GM23338 (cell line): ENCODE measurements at regions not wholly inside any gene's neighbourhood (a gene's known extent, or its start where the extent isn't known, plus 50 kb on each side); places are given as distances from the start of the nearest gene placed in this dataset.

Source experiments
- ATAC-seq: fragments of 200-7000 bp; cut with Tn5 transposase; 3 replicates; pipeline ENCODE4 v1.9.1; 2020
- DNase-seq: peaks from one replicate; pipeline ENCODE4 v3.0.0-alpha.2; 2015; ENCODE audit warnings: low spot score
- H2AFZ ChIP-seq: fragments of 200-600 bp; sonication (generic); 2 replicates; pipeline ENCODE4 v1.8.0; 2016; ENCODE audit warnings: antibody characterized with exemption, mild to moderate bottlenecking, moderate library complexity
- H3F3A ChIP-seq: fragments of 200-600 bp; sonication (generic); replicated peaks from 2 replicates; pipeline ENCODE4 v1.8.0; 2017; ENCODE audit warnings: antibody characterized with exemption, mixed run types, low read depth
- H3K27ac ChIP-seq: fragments of 200-600 bp; sonication (generic); 2 replicates; pipeline ENCODE4 v1.6.1; 2016; ENCODE audit warnings: low read depth
- H3K27me3 ChIP-seq: fragments of 200-600 bp; sonication (generic); 2 replicates; pipeline ENCODE4 v1.8.0; 2016; ENCODE audit warnings: mild to moderate bottlenecking, mixed run types, moderate library complexity; ENCODE audit not compliant: insufficient read depth
- H3K36me3 ChIP-seq: fragments of 200-600 bp; sonication (generic); 2 replicates; pipeline ENCODE4 v1.8.0; 2016; ENCODE audit warnings: mild to moderate bottlenecking; ENCODE audit not compliant: insufficient read depth
- H3K4me1 ChIP-seq: fragments of 200-600 bp; sonication (generic); 2 replicates; pipeline ENCODE4 v1.8.0; 2016; ENCODE audit warnings: mild to moderate bottlenecking, moderate library complexity; ENCODE audit not compliant: insufficient read depth
- H3K4me2 ChIP-seq: fragments of 200-600 bp; sonication (generic); 2 replicates; pipeline ENCODE4 v1.7.1; 2017; ENCODE audit warnings: mixed run types
- H3K4me3 ChIP-seq: fragments of 200-600 bp; sonication (generic); 2 replicates; pipeline ENCODE4 v1.6.1; 2016; ENCODE audit warnings: mixed run types
- H3K79me2 ChIP-seq: fragments of 200-600 bp; sonication (generic); replicated peaks from 2 replicates; pipeline ENCODE4 v1.8.0; 2017; ENCODE audit warnings: mild to moderate bottlenecking; ENCODE audit not compliant: insufficient read depth
- H3K9me2 ChIP-seq: fragments of 200-600 bp; sonication (generic); 2 replicates; pipeline ENCODE4 v1.8.0; 2017; ENCODE audit not compliant: insufficient read depth
- H4K20me1 ChIP-seq: fragments of 200-600 bp; sonication (generic); replicated peaks from 2 replicates; pipeline ENCODE4 v1.8.0; 2017; ENCODE audit warnings: mild to moderate bottlenecking; ENCODE audit not compliant: insufficient read depth
- H3K27ac Mint-ChIP-seq: 2 replicates; pipeline ENCODE4 v1.8.0; 2020; ENCODE audit warnings: inconsistent platforms, mild to moderate bottlenecking, moderate library complexity, mixed read lengths
- H3K27me3 Mint-ChIP-seq: 3 replicates; pipeline ENCODE4 v1.8.0; 2022; ENCODE audit warnings: low read depth, mild to moderate bottlenecking, moderate library complexity, mixed read lengths, inconsistent platforms; ENCODE audit not compliant: insufficient read depth, poor library complexity
- H3K36me3 Mint-ChIP-seq: 3 replicates; pipeline ENCODE4 v1.8.0; 2021; ENCODE audit warnings: low read depth, mild to moderate bottlenecking, inconsistent platforms, moderate library complexity, mixed read lengths
- H3K4me1 Mint-ChIP-seq: 3 replicates; pipeline ENCODE4 v1.8.0; 2020; ENCODE audit warnings: mild to moderate bottlenecking, inconsistent platforms, mixed read lengths
- H3K4me3 Mint-ChIP-seq: 3 replicates; pipeline ENCODE4 v1.8.0; 2021; ENCODE audit warnings: moderate library complexity, mild to moderate bottlenecking, inconsistent platforms, mixed read lengths
- H3K9me3 Mint-ChIP-seq: 3 replicates; pipeline ENCODE4 v1.8.0; 2020; ENCODE audit warnings: moderate library complexity, mild to moderate bottlenecking, inconsistent platforms, mixed read lengths
- EZH2phosphoT487 ChIP-seq: fragments of 200-600 bp; sonication (generic); IDR thresholded peaks from one replicate; pipeline ENCODE4 v1.8.1; 2018; ENCODE audit warnings: antibody characterized with exemption; ENCODE audit not compliant: unreplicated experiment
- STAT1 ChIP-seq: IDR thresholded peaks from one replicate; pipeline ENCODE4 v1.6.1; 2016; ENCODE audit warnings: antibody characterized with exemption; ENCODE audit not compliant: unreplicated experiment
- ZNF331 ChIP-seq: fragments of 250-450 bp; sonication (Bioruptor Pico); IDR thresholded peaks from 2 replicates; pipeline ENCODE4 v1.5.0; 2020; ENCODE audit warnings: low read depth, mild to moderate bottlenecking, moderate library complexity
- TF ChIP-seq, protein P1 (sequence below), 2 experiments: fragments of 200-600 bp in 1 of 2; sonication (generic) in 1 of 2; conservative IDR thresholded peaks; 2 replicates each; pipeline versions ENCODE4 v1.5.1 to v1.6.1; 2016 to 2017; ENCODE audit warnings: antibody characterized with exemption in 2 of 2, low read depth in 2 of 2, mild to moderate bottlenecking in 2 of 2, moderate library complexity in 1 of 2
- TF ChIP-seq, protein P2 (sequence below): fragments of 250-450 bp; sonication (Bioruptor Pico); IDR thresholded peaks from 2 replicates; pipeline ENCODE4 v1.5.0; 2020; ENCODE audit warnings: mild to moderate bottlenecking, moderate library complexity
- TF ChIP-seq, protein P3 (sequence below): IDR thresholded peaks from one replicate; pipeline ENCODE4 v1.6.1; 2018; ENCODE audit warnings: antibody characterized with exemption; ENCODE audit not compliant: unreplicated experiment

DNA sequence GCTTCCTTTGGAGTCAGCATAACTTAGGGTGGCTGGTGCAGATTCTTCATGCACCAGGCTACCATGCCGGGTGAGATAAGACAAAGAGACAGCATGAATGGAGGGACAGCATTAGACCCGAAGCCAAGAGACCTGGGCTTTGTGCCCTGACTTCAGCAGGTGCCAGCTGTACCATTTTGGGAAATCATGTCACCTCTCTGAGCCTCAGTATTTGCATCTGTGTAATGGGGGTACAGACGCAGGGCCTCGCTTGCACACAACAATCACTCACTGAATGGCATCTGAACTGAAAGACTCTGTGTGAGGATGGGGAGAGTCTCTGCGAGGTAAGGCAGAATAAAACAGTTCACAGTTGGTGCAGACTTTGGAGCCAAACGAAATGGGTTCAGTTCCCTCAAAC is 1053.7 kb downstream of the VRK1 start:
- no peaks in the 10 kb centered on the region for H3K9me2 ChIP-seq
- Mint-ChIP-seq H3K4me3 (no peak overlapping the region), H3K4me1 (peaks cover 36% of the 10 kb centered on the region), H3K27me3 (peaks cover 3% of the 10 kb centered on the region), H3K9me3 (no peaks in the 10 kb centered on the region), H3K36me3 (no peaks in the 10 kb centered on the region), H3K27ac (no peak overlapping the region)
- peaks cover 26% of the 10 kb centered on the region for H3K4me1 ChIP-seq
- H3F3A ChIP-seq = no peaks in the 10 kb centered on the region
- ATAC-seq = no peak
- H3K79me2 ChIP-seq = no peaks in the 10 kb centered on the region
- H2AFZ ChIP-seq = no peak overlapping the region
- no peaks in the 10 kb centered on the region for H3K27me3 ChIP-seq
- no peak overlapping the region for H3K27ac ChIP-seq
- TF ChIP-seq, protein P1, sequence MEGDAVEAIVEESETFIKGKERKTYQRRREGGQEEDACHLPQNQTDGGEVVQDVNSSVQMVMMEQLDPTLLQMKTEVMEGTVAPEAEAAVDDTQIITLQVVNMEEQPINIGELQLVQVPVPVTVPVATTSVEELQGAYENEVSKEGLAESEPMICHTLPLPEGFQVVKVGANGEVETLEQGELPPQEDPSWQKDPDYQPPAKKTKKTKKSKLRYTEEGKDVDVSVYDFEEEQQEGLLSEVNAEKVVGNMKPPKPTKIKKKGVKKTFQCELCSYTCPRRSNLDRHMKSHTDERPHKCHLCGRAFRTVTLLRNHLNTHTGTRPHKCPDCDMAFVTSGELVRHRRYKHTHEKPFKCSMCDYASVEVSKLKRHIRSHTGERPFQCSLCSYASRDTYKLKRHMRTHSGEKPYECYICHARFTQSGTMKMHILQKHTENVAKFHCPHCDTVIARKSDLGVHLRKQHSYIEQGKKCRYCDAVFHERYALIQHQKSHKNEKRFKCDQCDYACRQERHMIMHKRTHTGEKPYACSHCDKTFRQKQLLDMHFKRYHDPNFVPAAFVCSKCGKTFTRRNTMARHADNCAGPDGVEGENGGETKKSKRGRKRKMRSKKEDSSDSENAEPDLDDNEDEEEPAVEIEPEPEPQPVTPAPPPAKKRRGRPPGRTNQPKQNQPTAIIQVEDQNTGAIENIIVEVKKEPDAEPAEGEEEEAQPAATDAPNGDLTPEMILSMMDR (conservative IDR thresholded peaks at IDR 0.05; ENCODE audit: low read depth in 2 of 2) = no peak
- TF ChIP-seq, protein P2, sequence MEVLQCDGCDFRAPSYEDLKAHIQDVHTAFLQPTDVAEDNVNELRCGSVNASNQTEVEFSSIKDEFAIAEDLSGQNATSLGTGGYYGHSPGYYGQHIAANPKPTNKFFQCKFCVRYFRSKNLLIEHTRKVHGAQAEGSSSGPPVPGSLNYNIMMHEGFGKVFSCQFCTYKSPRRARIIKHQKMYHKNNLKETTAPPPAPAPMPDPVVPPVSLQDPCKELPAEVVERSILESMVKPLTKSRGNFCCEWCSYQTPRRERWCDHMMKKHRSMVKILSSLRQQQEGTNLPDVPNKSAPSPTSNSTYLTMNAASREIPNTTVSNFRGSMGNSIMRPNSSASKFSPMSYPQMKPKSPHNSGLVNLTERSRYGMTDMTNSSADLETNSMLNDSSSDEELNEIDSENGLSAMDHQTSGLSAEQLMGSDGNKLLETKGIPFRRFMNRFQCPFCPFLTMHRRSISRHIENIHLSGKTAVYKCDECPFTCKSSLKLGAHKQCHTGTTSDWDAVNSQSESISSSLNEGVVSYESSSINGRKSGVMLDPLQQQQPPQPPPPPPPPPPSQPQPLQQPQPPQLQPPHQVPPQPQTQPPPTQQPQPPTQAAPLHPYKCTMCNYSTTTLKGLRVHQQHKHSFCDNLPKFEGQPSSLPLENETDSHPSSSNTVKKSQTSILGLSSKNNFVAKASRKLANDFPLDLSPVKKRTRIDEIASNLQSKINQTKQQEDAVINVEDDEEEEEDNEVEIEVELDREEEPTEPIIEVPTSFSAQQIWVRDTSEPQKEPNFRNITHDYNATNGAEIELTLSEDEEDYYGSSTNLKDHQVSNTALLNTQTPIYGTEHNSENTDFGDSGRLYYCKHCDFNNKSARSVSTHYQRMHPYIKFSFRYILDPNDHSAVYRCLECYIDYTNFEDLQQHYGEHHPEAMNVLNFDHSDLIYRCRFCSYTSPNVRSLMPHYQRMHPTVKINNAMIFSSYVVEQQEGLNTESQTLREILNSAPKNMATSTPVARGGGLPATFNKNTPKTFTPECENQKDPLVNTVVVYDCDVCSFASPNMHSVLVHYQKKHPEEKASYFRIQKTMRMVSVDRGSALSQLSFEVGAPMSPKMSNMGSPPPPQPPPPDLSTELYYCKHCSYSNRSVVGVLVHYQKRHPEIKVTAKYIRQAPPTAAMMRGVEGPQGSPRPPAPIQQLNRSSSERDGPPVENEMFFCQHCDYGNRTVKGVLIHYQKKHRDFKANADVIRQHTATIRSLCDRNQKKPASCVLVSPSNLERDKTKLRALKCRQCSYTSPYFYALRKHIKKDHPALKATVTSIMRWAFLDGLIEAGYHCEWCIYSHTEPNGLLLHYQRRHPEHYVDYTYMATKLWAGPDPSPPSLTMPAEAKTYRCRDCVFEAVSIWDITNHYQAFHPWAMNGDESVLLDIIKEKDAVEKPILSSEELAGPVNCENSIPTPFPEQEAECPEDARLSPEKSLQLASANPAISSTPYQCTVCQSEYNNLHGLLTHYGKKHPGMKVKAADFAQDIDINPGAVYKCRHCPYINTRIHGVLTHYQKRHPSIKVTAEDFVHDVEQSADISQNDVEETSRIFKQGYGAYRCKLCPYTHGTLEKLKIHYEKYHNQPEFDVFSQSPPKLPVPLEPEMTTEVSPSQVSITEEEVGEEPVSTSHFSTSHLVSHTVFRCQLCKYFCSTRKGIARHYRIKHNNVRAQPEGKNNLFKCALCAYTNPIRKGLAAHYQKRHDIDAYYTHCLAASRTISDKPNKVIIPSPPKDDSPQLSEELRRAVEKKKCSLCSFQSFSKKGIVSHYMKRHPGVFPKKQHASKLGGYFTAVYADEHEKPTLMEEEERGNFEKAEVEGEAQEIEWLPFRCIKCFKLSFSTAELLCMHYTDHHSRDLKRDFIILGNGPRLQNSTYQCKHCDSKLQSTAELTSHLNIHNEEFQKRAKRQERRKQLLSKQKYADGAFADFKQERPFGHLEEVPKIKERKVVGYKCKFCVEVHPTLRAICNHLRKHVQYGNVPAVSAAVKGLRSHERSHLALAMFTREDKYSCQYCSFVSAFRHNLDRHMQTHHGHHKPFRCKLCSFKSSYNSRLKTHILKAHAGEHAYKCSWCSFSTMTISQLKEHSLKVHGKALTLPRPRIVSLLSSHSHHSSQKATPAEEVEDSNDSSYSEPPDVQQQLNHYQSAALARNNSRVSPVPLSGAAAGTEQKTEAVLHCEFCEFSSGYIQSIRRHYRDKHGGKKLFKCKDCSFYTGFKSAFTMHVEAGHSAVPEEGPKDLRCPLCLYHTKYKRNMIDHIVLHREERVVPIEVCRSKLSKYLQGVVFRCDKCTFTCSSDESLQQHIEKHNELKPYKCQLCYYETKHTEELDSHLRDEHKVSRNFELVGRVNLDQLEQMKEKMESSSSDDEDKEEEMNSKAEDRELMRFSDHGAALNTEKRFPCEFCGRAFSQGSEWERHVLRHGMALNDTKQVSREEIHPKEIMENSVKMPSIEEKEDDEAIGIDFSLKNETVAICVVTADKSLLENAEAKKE (CRISPR knock-in tag) = no peak
- TF ChIP-seq ZNF331 (CRISPR knock-in tag) = no peak
- TF ChIP-seq STAT1 = no peak
- TF ChIP-seq, protein P3, sequence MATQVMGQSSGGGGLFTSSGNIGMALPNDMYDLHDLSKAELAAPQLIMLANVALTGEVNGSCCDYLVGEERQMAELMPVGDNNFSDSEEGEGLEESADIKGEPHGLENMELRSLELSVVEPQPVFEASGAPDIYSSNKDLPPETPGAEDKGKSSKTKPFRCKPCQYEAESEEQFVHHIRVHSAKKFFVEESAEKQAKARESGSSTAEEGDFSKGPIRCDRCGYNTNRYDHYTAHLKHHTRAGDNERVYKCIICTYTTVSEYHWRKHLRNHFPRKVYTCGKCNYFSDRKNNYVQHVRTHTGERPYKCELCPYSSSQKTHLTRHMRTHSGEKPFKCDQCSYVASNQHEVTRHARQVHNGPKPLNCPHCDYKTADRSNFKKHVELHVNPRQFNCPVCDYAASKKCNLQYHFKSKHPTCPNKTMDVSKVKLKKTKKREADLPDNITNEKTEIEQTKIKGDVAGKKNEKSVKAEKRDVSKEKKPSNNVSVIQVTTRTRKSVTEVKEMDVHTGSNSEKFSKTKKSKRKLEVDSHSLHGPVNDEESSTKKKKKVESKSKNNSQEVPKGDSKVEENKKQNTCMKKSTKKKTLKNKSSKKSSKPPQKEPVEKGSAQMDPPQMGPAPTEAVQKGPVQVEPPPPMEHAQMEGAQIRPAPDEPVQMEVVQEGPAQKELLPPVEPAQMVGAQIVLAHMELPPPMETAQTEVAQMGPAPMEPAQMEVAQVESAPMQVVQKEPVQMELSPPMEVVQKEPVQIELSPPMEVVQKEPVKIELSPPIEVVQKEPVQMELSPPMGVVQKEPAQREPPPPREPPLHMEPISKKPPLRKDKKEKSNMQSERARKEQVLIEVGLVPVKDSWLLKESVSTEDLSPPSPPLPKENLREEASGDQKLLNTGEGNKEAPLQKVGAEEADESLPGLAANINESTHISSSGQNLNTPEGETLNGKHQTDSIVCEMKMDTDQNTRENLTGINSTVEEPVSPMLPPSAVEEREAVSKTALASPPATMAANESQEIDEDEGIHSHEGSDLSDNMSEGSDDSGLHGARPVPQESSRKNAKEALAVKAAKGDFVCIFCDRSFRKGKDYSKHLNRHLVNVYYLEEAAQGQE = no peak
- no peak for TF ChIP-seq EZH2phosphoT487
- H3K4me2 ChIP-seq = no peak overlapping the region
- no peaks in the 10 kb centered on the region for H3K36me3 ChIP-seq
- H3K4me3 ChIP-seq = no peak overlapping the region
- no peak for DNase-seq
- H4K20me1 ChIP-seq = no peaks in the 10 kb centered on the region
